HL-60 (cell line): ENCODE measurements at regions not wholly inside any gene's neighbourhood (a gene's known extent, or its start where the extent isn't known, plus 50 kb on each side); places are given as distances from the start of the nearest gene placed in this dataset.

Source experiments
- DNase-seq, 2 experiments: peaks; one replicate each; pipeline ENCODE4 v3.0.0-alpha.2; 2010 to 2020; ENCODE audit warnings: low read depth in 1 of 2, low spot score in 1 of 2
- H3K27ac ChIP-seq: fragments of 250-450 bp; sonication (Bioruptor Pico); replicated peaks from 2 replicates; pipeline ENCODE4 v1.5.1; 2020; ENCODE audit warnings: mild to moderate bottlenecking, moderate library complexity
- H3K27me3 ChIP-seq: fragments of 250-450 bp; sonication (Bioruptor Pico); 2 replicates; pipeline ENCODE4 v1.5.1; 2021; ENCODE audit warnings: mild to moderate bottlenecking, moderate library complexity; ENCODE audit not compliant: insufficient read depth, poor library complexity, severe bottlenecking
- H3K4me3 ChIP-seq: replicated peaks from 2 replicates; pipeline ENCODE4 v1.5.1; 2011; ENCODE audit warnings: mild to moderate bottlenecking, control low read depth, low read length; ENCODE audit not compliant: insufficient read depth
- CTCF ChIP-seq: IDR thresholded peaks from one replicate; pipeline ENCODE4 v1.5.1; 2011; ENCODE audit warnings: low read length, control low read depth, inconsistent platforms; ENCODE audit not compliant: insufficient read depth
- GABPA ChIP-seq: IDR thresholded peaks from 2 replicates; pipeline ENCODE4 v1.6.1; 2012; ENCODE audit warnings: low read depth
- POLR2AphosphoS5 ChIP-seq: IDR thresholded peaks from 2 replicates; pipeline ENCODE4 v1.6.1; 2012; ENCODE audit warnings: low read depth
- REST ChIP-seq: IDR thresholded peaks from 2 replicates; pipeline ENCODE4 v1.6.1; 2012; ENCODE audit warnings: low read depth; ENCODE audit not compliant: insufficient replicate concordance
- SPI1 ChIP-seq: IDR thresholded peaks from 2 replicates; pipeline ENCODE4 v1.6.1; 2012; ENCODE audit warnings: low read depth, mild to moderate bottlenecking, borderline replicate concordance

GRCh38 chr10:30124704-30125103 is 65.3 kb upstream of the JCAD start:
- no peak overlapping the region for H3K27ac ChIP-seq
- no peak for DNase-seq
- no peak overlapping the region for H3K4me3 ChIP-seq
- TF ChIP-seq CTCF = no peak
- no peak for TF ChIP-seq SPI1
- TF ChIP-seq REST = no peak
- TF ChIP-seq POLR2AphosphoS5 = no peak
- no peak for TF ChIP-seq GABPA
- H3K27me3 ChIP-seq = no peaks in the 10 kb centered on the region

GRCh38 chr10:30121401-30121800 is 62.0 kb upstream of the JCAD start:
- no peak overlapping the region for H3K4me3 ChIP-seq
- no peak for TF ChIP-seq SPI1
- TF ChIP-seq GABPA = no peak
- TF ChIP-seq CTCF = no peak
- TF ChIP-seq POLR2AphosphoS5 = no peak
- TF ChIP-seq REST = no peak
- no peaks in the 10 kb centered on the region for H3K27me3 ChIP-seq
- DNase-seq = no peak
- H3K27ac ChIP-seq = no peak overlapping the region

GRCh38 chr10:30118590-30118989 is 59.2 kb upstream of the JCAD start:
- no peak for DNase-seq
- peaks cover 3% of the 10 kb centered on the region for H3K27me3 ChIP-seq
- no peak overlapping the region for H3K4me3 ChIP-seq
- no peak for TF ChIP-seq POLR2AphosphoS5
- no peak overlapping the region for H3K27ac ChIP-seq

- DNase-seq = no peak
- H3K4me3 ChIP-seq = no peak overlapping the region
- peaks cover 3% of the 10 kb centered on the region for H3K27me3 ChIP-seq
- no peak overlapping the region for H3K27ac ChIP-seq
- TF ChIP-seq CTCF = no peak
- no peak for TF ChIP-seq POLR2AphosphoS5
- no peak for TF ChIP-seq REST
- no peak for TF ChIP-seq SPI1
- TF ChIP-seq GABPA = no peak
Measured at GRCh38 chr10:30117812-30118501, 58.6 kb upstream of the JCAD start.
